Testis (tissue), 2 donors: ENCODE measurements at regions not wholly inside any gene's neighbourhood (a gene's known extent, or its start where the extent isn't known, plus 50 kb on each side); places are given as distances from the start of the nearest gene placed in this dataset.

Source experiments
- CTCF ChIP-seq, 3 experiments: fragments of 450-650 bp in 2 of 3; fragments of 200-600 bp in 1 of 3; sonication (generic) in 1 of 3; IDR thresholded peaks; one replicate each; pipeline ENCODE4 v1.5.1; 2016 to 2019; ENCODE audit warnings: antibody characterized with exemption in 3 of 3, mild to moderate bottlenecking in 2 of 3, moderate library complexity in 1 of 3
- POLR2A ChIP-seq: fragments of 450-650 bp; IDR thresholded peaks from one replicate; pipeline ENCODE4 v1.6.1; 2017; ENCODE audit warnings: antibody characterized with exemption, mild to moderate bottlenecking, moderate library complexity

- no peak for TF ChIP-seq POLR2A
- no peak for TF ChIP-seq CTCF (IDR thresholded peaks at IDR 0.05)
These were observed 174.2 kb upstream of the STEAP4 start for GRCh38 chr7:88480896-88481295.
